GM12892 (cell line): ENCODE measurements at regions not wholly inside any gene's neighbourhood (a gene's known extent, or its start where the extent isn't known, plus 50 kb on each side); places are given as distances from the start of the nearest gene placed in this dataset.

ENCODE experiments used
- POLR2A ChIP-seq: IDR thresholded peaks from 2 replicates; pipeline ENCODE4 v1.6.1; 2011; ENCODE audit warnings: low read depth, low read length, control low read depth
- POLR2AphosphoS5 ChIP-seq: IDR thresholded peaks from 2 replicates; pipeline ENCODE4 v1.6.1; 2011; ENCODE audit warnings: low read depth, low read length, control low read depth
- TAF1 ChIP-seq: IDR thresholded peaks from 2 replicates; pipeline ENCODE4 v1.6.1; 2011; ENCODE audit warnings: low read depth, mild to moderate bottlenecking, control low read depth, low read length, borderline replicate concordance

- no peak for TF ChIP-seq POLR2AphosphoS5
- no peak for TF ChIP-seq POLR2A
- TF ChIP-seq TAF1 = no peak
These were observed 778.7 kb downstream of the OLFM4 start for GRCh38 chr13:53807251-53807834.
